ENCODE measurements at regions not wholly inside any gene's neighbourhood (a gene's known extent, or its start where the extent isn't known, plus 50 kb on each side); places are given as distances from the start of the nearest gene placed in this dataset.

DNA sequence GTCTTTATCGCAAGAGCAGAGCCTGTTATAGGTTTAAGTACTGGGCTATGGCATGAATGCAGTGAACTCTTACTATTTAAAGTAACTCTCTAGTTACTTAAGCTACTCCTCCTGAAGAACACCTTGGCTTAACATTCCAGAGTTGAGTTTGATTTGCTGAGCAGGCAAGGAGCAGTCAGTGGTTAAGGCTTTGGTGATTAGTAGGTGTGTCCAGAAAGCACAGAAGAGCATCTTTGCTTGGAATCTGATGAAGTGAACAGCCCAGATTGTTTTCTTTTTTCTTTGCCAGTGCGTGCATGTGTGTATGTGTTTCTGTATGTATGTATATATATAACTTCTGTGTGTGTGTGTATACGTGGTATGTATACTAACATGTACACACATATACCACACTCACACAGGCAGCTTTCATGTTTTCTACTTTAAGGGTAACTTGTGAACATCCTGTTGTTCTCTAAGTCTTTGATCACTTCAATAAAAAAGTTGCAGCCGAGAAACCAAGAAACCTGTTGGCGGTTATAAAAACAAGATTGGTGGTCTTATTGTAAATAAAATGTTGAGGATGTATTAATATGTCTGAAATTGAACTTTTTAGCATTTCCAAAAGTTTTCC, 56.2 kb upstream of the TULP4 start:
- Histone ChIP-seq H3K4me1 (no peaks in the 10 kb centered on the region), H3K36me3 (no peaks in the 10 kb centered on the region), H3K4me3 (no peak overlapping the region), H3K9me3 (no peaks in the 10 kb centered on the region), H3K27me3 (no peaks in the 10 kb centered on the region), H3K27ac (no peak overlapping the region)
- DNase-seq (no peak), ATAC-seq (no peak)
- TF ChIP-seq POLR2A (IDR thresholded peaks at IDR 0.05): no peak
- TF ChIP-seq, protein P1, sequence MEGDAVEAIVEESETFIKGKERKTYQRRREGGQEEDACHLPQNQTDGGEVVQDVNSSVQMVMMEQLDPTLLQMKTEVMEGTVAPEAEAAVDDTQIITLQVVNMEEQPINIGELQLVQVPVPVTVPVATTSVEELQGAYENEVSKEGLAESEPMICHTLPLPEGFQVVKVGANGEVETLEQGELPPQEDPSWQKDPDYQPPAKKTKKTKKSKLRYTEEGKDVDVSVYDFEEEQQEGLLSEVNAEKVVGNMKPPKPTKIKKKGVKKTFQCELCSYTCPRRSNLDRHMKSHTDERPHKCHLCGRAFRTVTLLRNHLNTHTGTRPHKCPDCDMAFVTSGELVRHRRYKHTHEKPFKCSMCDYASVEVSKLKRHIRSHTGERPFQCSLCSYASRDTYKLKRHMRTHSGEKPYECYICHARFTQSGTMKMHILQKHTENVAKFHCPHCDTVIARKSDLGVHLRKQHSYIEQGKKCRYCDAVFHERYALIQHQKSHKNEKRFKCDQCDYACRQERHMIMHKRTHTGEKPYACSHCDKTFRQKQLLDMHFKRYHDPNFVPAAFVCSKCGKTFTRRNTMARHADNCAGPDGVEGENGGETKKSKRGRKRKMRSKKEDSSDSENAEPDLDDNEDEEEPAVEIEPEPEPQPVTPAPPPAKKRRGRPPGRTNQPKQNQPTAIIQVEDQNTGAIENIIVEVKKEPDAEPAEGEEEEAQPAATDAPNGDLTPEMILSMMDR (IDR thresholded peaks at IDR 0.05): no peak
- intact Hi-C loops (cut with DNase I): no loop called here
- WGBS (ENCODE audit: insufficient coverage, low coverage, low lambda C conversion rate, missing lambda C conversion rate): 89% methylated on average over 5 of the region's 5 CpGs

DNA sequence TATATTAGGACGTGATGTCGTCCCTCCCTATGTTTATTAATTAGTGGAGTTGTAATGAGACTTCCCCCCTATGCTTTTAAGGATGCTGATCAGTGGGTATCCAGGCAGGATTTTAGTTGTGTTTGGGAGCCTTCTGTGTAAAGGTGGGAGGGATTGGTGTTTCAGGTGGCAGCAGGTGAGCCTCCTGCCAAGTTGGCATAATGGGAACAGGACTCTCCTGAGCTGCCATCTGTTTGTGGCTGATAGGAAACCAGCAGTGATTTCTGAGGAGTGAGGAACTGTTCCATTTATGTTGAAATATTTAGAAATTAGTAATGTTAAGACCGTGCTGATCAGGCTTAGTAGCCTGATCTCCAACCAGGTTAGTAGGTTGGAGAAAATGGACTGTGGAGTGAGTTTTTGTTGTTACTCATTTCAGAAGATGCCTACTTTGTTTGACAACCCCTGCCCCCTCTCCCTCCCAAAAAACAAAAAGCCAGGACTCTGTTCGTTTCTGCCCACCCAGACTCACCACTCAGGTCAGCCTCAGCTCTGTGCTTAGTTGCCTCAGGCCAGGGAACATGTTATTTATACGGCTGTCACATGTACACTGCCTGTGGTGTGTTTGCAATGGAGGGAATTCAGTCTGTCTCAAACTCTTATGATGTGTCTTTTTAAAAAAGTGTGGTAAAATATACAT, 55.4 kb upstream of the TULP4 start:
- Histone ChIP-seq H3K27ac (no peak overlapping the region), H3K9me3 (no peaks in the 10 kb centered on the region), H3K36me3 (no peaks in the 10 kb centered on the region), H3K4me3 (no peak overlapping the region), H3K27me3 (no peaks in the 10 kb centered on the region), H3K4me1 (no peaks in the 10 kb centered on the region)
- TF ChIP-seq, protein P1 (IDR thresholded peaks at IDR 0.05): no peak
- TF ChIP-seq POLR2A (IDR thresholded peaks at IDR 0.05): no peak
- ATAC-seq: no peak
- intact Hi-C loops (cut with DNase I): no loop called here
- no peak for DNase-seq
- 97% methylated on average over 5 of the region's 5 CpGs for WGBS (ENCODE audit: insufficient coverage, low coverage, low lambda C conversion rate, missing lambda C conversion rate)

GRCh38 chr6:158257425-158257759, 54.9 kb upstream of the TULP4 start:
- no peak for ATAC-seq
- DNase-seq: no peak
- Histone ChIP-seq H3K27ac (no peak overlapping the region), H3K27me3 (no peaks in the 10 kb centered on the region), H3K4me3 (no peak overlapping the region), H3K9me3 (no peaks in the 10 kb centered on the region), H3K36me3 (no peaks in the 10 kb centered on the region), H3K4me1 (no peaks in the 10 kb centered on the region)
- TF ChIP-seq, protein P1 (IDR thresholded peaks at IDR 0.05): no peak
- no peak for TF ChIP-seq POLR2A (IDR thresholded peaks at IDR 0.05)
- 97% methylated on average over 2 of the region's 2 CpGs for WGBS (ENCODE audit: insufficient coverage, low coverage, low lambda C conversion rate, missing lambda C conversion rate)
- intact Hi-C loops (cut with DNase I): no loop called here

- Histone ChIP-seq H3K36me3 (no peaks in the 10 kb centered on the region), H3K4me3 (no peak overlapping the region), H3K9me3 (no peaks in the 10 kb centered on the region), H3K27ac (no peak overlapping the region), H3K27me3 (no peaks in the 10 kb centered on the region), H3K4me1 (no peaks in the 10 kb centered on the region)
- DNase-seq: no peak
- no peak for TF ChIP-seq POLR2A (IDR thresholded peaks at IDR 0.05)
- TF ChIP-seq, protein P1 (IDR thresholded peaks at IDR 0.05): no peak
- ATAC-seq: no peak
- intact Hi-C loops (cut with DNase I): no loop called here
- 94% methylated on average over 5 of the region's 6 CpGs for WGBS (ENCODE audit: insufficient coverage, low coverage, low lambda C conversion rate, missing lambda C conversion rate)
Measured at GRCh38 chr6:158257781-158258180, 54.5 kb upstream of the TULP4 start.
